NCI-H345 (cell line): ENCODE measurements at regions not wholly inside any gene's neighbourhood (a gene's known extent, or its start where the extent isn't known, plus 50 kb on each side); places are given as distances from the start of the nearest gene placed in this dataset.
"Not testable (repeated sequence)": the region's sequence is repeated elsewhere in the genome, so short reads cannot be mapped to it uniquely, and the experiment has no call there.

ENCODE experiments used
- DNase-seq: peaks from one replicate; lab custom pipeline; 2025; lab: John Stamatoyannopoulos, UW

DNA sequence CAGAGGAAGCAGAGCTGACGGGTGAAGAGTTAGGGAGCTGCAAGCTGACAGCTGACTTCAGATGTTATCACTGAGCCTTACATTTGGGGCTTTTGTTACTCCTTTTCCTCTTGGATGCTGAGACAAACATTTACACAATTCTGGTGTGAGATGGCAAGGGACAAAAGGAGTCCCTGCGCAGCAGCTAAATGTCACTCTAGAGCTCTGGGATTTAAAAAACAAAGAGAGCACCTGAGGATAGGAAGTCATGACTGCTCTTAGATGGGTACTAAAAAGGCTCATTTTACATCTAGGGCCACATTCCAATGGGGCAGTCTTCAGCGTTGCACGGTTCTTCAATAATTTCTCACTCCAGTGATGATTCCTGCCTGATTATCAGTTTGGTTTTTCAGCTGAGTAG is 204.5 kb downstream of the RAB38 start:
- DNase-seq, result no peak

GRCh38 chr11:87967459-87967858 is 207.8 kb downstream of the RAB38 start:
- no peak for DNase-seq

DNA sequence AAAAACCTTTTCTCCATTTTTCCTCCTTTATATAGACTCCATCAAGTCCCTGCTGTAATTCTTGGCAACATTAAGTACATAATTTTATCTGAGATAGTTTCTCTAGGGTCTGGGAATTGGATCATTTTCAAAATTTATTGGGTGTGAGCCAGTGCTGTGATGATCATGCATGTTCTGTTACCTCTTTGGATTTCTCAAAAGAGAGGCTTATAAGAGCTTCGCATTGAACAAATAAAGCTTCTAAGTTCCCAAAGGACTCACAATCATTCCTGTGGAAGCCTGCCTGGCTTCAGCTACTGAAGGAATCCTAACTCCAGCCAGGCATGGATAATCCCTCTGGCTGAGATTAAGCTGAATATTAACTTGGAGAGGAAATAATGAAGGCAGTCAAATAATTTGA is 208.5 kb downstream of the RAB38 start:
- no peak for DNase-seq

DNA sequence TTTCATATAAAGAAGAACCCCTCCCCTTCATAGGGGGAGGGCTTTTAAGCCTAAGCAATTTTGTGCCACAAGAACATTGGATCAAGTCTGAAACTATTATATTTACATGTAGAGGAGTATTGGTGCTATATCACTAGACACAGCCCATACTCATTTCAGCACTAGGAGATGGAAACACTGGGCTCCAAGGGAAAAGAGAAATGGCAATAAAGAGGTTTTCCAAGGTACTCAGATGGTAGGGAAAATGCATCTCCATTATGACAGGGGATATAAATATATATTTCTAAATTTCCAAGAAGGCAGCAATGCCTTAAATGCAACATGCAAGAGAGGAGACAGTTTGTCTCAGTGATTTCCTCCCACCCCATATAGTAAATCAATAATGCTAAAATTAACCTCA is 209.0 kb downstream of the RAB38 start:
- DNase-seq, result no peak

DNA sequence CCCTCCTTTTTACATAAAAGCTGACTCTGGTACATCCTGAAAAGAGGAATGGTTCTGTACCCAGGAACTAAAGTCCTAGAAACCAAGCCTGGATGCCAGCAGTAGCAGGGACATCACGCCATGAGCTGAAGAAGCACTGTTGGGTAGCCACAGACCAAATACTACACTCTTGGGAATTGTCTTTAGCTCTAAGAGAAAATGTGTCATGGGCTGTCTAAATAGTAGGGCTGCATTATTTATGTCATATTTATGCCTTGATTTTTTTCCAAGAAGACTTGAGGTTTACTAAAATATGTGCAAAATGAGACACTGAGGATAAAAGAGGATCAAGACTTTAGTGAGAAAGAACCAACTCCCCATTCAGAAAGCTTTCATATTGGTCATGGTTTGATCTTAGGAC is 213.6 kb downstream of the RAB38 start:
- DNase-seq, result no peak

DNA sequence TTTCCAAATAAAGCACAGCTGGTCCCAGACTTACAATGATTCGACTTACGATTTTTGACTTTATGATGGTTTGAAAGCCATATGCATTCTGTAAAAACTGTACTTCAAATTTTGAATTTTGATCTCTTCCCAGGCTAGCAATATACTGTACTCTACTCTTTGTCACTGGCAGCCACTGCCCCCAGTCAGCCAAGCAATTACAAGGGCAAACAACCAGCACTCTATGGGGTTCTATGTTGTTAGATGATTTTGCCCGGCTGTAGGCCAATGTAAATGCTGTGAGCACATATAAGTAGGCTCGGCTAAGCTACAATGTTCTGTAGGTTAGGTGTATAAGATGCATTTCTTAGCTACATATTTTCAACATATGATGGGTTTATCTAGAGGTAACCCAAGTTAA is 217.3 kb downstream of the RAB38 start:
- DNase-seq, result no peak

DNA sequence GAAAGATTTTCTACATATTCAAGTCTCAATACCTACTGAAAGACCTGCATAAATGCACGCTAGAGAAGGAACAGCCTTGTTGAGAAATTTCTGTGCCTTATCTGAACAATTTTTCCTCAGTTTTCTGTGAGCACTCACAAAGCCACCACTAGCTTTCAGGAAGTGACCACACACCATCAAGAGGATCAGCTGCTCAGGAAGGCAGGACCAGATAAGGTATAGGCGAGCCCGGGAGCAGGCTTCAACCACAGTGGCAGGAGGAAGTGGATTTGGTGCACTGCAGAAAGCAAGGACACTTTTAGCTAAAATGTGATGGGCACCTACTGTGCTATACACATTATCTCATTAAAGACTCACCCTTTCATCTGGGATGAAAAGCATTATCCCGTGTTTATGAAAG is 220.8 kb downstream of the RAB38 start:
- DNase-seq, result no peak

GRCh38 chr11:87942786-87943185 is 232.5 kb downstream of the RAB38 start:
- DNase-seq, result no peak

GRCh38 chr11:87934182-87934581 is 241.1 kb downstream of the RAB38 start:
- DNase-seq, result no peak

- DNase-seq, result no peak
Measured at GRCh38 chr11:87926250-87926970, 248.8 kb downstream of the RAB38 start.

DNA sequence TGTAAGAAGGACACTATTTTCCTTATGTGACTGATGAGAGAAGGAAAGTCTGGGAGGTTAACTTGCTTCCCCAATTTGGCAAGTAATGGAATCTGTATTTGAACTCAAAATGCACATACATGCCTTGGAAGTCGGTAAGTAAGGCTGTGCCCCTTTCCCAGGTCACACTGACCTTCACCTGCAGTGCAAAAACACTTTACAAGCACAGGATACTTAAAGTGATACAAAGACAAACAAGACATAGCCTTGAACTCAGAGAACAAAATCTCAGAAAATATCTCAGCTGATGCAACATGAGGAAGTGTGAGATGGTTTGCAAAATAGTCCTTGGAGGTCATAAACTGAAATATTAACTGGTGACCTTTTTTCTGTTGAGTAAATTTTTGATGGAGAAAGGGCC is 251.1 kb downstream of the RAB38 start:
- DNase-seq, result no peak

DNA sequence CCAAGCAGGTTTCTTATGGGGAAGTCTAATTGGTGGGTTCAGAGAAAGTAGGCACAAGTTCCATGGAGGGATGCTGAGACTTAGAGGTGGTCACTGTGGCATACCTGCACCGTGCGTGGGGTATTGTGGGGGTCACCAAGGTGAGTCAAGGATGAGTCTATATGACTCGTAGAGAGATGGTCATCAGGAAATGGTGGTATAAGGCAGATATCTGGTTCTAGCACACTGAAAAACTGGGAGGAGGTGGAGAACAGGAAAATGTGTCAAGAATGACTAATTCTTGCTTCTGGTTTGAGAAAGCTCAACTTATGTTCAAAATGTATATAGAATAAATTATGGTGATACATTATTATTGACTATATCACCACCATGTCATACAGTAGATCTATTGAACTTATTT is 258.1 kb downstream of the RAB38 start:
- DNase-seq, result no peak

DNA sequence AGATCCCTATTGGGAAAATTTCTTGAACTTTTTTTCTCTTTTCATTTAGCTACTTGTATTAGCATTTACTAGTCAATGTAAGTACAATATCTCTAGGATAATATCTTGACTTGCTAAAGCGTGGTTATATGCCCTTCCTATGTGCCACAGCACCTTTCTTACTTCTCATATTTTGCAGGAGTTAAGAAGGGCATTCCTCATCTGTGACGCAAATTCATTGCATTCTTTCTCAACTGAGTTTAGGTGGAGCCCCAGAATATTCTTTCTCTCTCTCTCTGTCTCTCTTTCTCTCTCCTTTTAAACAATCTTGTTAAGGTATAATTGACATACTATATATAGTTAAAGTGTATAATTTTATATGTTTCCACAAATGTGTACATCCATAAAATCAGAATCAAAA is 266.1 kb downstream of the RAB38 start:
- DNase-seq, result no peak

DNA sequence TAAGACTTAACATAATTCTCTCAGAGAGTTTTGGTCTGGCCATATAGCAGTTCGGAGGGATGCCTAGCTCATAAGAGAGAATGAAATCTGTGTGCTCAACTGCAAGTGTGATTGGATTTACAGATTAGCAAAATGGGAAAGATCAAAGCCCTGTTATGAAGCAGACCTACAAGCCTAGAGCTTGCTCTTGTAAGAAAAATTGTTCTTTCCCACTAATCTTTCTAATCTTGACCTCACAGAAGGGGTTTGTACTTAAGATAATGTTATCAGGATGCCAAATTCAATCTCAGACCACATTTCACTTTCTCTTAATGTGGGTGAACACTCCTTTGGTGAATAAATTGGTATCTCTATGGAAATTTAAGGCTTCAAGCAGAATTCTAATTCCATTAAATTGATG is 267.2 kb downstream of the RAB38 start:
- no peak for DNase-seq

- no peak for DNase-seq
Measured at GRCh38 chr11:87903345-87903744, 271.9 kb downstream of the RAB38 start.

- no peak for DNase-seq
Measured at GRCh38 chr11:87901341-87901740, 273.9 kb downstream of the RAB38 start.

DNA sequence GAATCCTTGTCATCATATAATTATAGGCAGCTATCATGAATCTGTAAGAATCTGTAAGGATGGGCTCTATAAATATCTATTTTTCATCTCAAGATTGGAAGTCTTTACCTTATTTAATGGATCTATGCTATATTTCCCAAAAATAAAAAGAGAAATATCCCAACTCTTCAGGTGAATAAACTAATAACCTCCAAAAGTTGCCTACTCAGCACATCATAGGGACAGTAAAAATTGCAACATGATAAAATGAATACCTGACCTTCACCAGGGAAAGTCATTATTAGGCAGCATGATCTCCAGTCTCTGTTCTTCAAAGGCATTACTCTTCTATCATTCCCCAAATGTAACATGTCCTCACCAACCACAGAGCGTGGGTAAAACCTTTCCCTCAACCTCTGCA is 277.3 kb downstream of the RAB38 start:
- DNase-seq, result no peak

GRCh38 chr11:87897071-87897470 is 278.2 kb downstream of the RAB38 start:
- DNase-seq, result no peak

- DNase-seq, result no peak
Measured at GRCh38 chr11:87894961-87895360, 280.3 kb downstream of the RAB38 start.

- DNase-seq, result no peak
Measured at GRCh38 chr11:87892291-87892690, 283.0 kb downstream of the RAB38 start.

GRCh38 chr11:87889126-87889525 is 286.1 kb downstream of the RAB38 start:
- DNase-seq, result no peak

- DNase-seq, result not testable (repeated sequence)
Measured at GRCh38 chr11:87885084-87885483, 290.2 kb downstream of the RAB38 start.

- no peak for DNase-seq
Measured at GRCh38 chr11:87879118-87879517, 296.1 kb downstream of the RAB38 start.

- DNase-seq, result peak; percentile 10
Measured at GRCh38 chr11:87878373-87878825, 296.8 kb downstream of the RAB38 start.
